ENCODE measurements at regions not wholly inside any gene's neighbourhood (a gene's known extent, or its start where the extent isn't known, plus 50 kb on each side); places are given as distances from the start of the nearest gene placed in this dataset.
A peak's percentile ranks its signal among the peaks of the same experiment; 100 is the strongest.

GRCh38 chr4:152044331-152045036 is 283.7 kb upstream of the GATB start:
- intact Hi-C loops (cut with micrococcal nuclease): no loop called here
- no peak overlapping the region for H3K4me3 Mint-ChIP-seq
- DNase-seq: no peak
- Histone ChIP-seq H3K4me1 (ENCODE audit: insufficient read depth, low read length) (no peaks in the 10 kb centered on the region), H3K36me3 (ENCODE audit: insufficient read depth, low read length) (no peaks in the 10 kb centered on the region), H3K27me3 (ENCODE audit: insufficient read depth, low read length) (no peaks in the 10 kb centered on the region), H3K27ac (ENCODE audit: low read depth, low read length) (no peak overlapping the region), H3K4me3 (ENCODE audit: low read length in 2 of 2) (no peak overlapping the region), H3K9me3 (ENCODE audit: control insufficient read depth in 1 of 2, low read length in 2 of 2) (peaks cover 0 to 3% of the 10 kb centered on the region in 2 donors)
- no peaks in the 10 kb centered on the region for H3K27me3 Mint-ChIP-seq
- no peaks in the 10 kb centered on the region for H3K36me3 Mint-ChIP-seq
- H3K9me3 Mint-ChIP-seq: peaks cover 0 to 20% (median 10%) of the 10 kb centered on the region in 8 donors
- H3K27ac Mint-ChIP-seq: no peak overlapping the region
- peaks cover 2 to 5% (median 5%) of the 10 kb centered on the region in 4 donors for H3K4me1 Mint-ChIP-seq
- CTCF ChIA-PET (ENCODE audit: partially characterized antibody): no interaction called here
- POLR2A ChIA-PET (ENCODE audit: partially characterized antibody): no interaction called here

- H3K9me3 ChIP-seq (ENCODE audit: control insufficient read depth in 1 of 2, low read length in 2 of 2): peaks cover 0 to 3% of the 10 kb centered on the region in 2 donors
- H3K27ac ChIP-seq (ENCODE audit: low read depth, low read length): no peak overlapping the region
- Mint-ChIP-seq H3K4me1 (peaks cover 2 to 5% (median 4%) of the 10 kb centered on the region in 4 donors), H3K36me3 (no peaks in the 10 kb centered on the region), H3K9me3 (peaks cover 0 to 20% (median 10%) of the 10 kb centered on the region in 8 donors), H3K4me3 (no peak overlapping the region), H3K27ac (no peak overlapping the region), H3K27me3 (no peaks in the 10 kb centered on the region)
- ChIA-PET CTCF (ENCODE audit: partially characterized antibody) (no interaction called here), POLR2A (ENCODE audit: partially characterized antibody) (no interaction called here)
- H3K4me1 ChIP-seq (ENCODE audit: insufficient read depth, low read length): no peaks in the 10 kb centered on the region
- no peak for DNase-seq
- no peaks in the 10 kb centered on the region for H3K36me3 ChIP-seq (ENCODE audit: insufficient read depth, low read length)
- H3K4me3 ChIP-seq (ENCODE audit: low read length in 2 of 2): no peak overlapping the region
- no peaks in the 10 kb centered on the region for H3K27me3 ChIP-seq (ENCODE audit: insufficient read depth, low read length)
- intact Hi-C loops (cut with micrococcal nuclease): no loop called here
These were observed 280.5 kb upstream of the GATB start for GRCh38 chr4:152041295-152041694.

- no peak overlapping the region for H3K27ac ChIP-seq (ENCODE audit: low read depth, low read length)
- no peak for DNase-seq
- no peak overlapping the region for H3K4me3 ChIP-seq (ENCODE audit: low read length in 2 of 2)
- intact Hi-C loops (cut with micrococcal nuclease): no loop called here
- no peaks in the 10 kb centered on the region for H3K36me3 ChIP-seq (ENCODE audit: insufficient read depth, low read length)
- no peak overlapping the region for H3K4me3 Mint-ChIP-seq
- H3K9me3 ChIP-seq (ENCODE audit: control insufficient read depth in 1 of 2, low read length in 2 of 2): peaks cover 0 to 3% of the 10 kb centered on the region in 2 donors
- no peaks in the 10 kb centered on the region for H3K27me3 Mint-ChIP-seq
- H3K4me1 Mint-ChIP-seq: peaks cover 0 to 4% (median under 1%) of the 10 kb centered on the region in 4 donors
- no peaks in the 10 kb centered on the region for H3K4me1 ChIP-seq (ENCODE audit: insufficient read depth, low read length)
- H3K27me3 ChIP-seq (ENCODE audit: insufficient read depth, low read length): no peaks in the 10 kb centered on the region
- H3K36me3 Mint-ChIP-seq: no peaks in the 10 kb centered on the region
- H3K9me3 Mint-ChIP-seq: peaks cover 0 to 20% (median 10%) of the 10 kb centered on the region in 8 donors
- H3K27ac Mint-ChIP-seq: peak overlapping the region in 1 of 7 donors; percentile 30
- CTCF ChIA-PET (ENCODE audit: partially characterized antibody): interaction anchor here (1.7 kb wide), 1 partner anchor 7 kb away, joined by 5 read pairs; no protein-coding TSS in a partner anchor
- POLR2A ChIA-PET (ENCODE audit: partially characterized antibody): no interaction called here
These were observed 278.9 kb upstream of the GATB start for GRCh38 chr4:152039691-152040090.

- H3K9me3 ChIP-seq (ENCODE audit: control insufficient read depth in 1 of 2, low read length in 2 of 2): peaks cover 0 to 3% of the 10 kb centered on the region in 2 donors
- H3K27ac ChIP-seq (ENCODE audit: low read depth, low read length): no peak overlapping the region
- no peak overlapping the region for H3K27ac Mint-ChIP-seq
- no peaks in the 10 kb centered on the region for H3K27me3 ChIP-seq (ENCODE audit: insufficient read depth, low read length)
- no peaks in the 10 kb centered on the region for H3K27me3 Mint-ChIP-seq
- intact Hi-C loops (cut with micrococcal nuclease): no loop called here
- no peaks in the 10 kb centered on the region for H3K4me1 ChIP-seq (ENCODE audit: insufficient read depth, low read length)
- no peaks in the 10 kb centered on the region for H3K4me1 Mint-ChIP-seq
- H3K36me3 Mint-ChIP-seq: no peaks in the 10 kb centered on the region
- no peaks in the 10 kb centered on the region for H3K36me3 ChIP-seq (ENCODE audit: insufficient read depth, low read length)
- POLR2A ChIA-PET (ENCODE audit: partially characterized antibody): interaction anchor here (0.9 kb wide), 1 partner anchor 8 kb away, joined by 4 read pairs; no protein-coding TSS in a partner anchor
- no peak overlapping the region for H3K4me3 Mint-ChIP-seq
- CTCF ChIA-PET (ENCODE audit: partially characterized antibody): interaction anchor here (1.7 kb wide), 1 partner anchor 8 kb away, joined by 5 read pairs; no protein-coding TSS in a partner anchor
- DNase-seq: no peak
- no peak overlapping the region for H3K4me3 ChIP-seq (ENCODE audit: low read length in 2 of 2)
- peaks cover 0 to 15% (median 8%) of the 10 kb centered on the region in 8 donors for H3K9me3 Mint-ChIP-seq
These were observed 278.2 kb upstream of the GATB start for GRCh38 chr4:152039023-152039481.

- no peak for DNase-seq
- Mint-ChIP-seq H3K4me3 (no peak overlapping the region), H3K27me3 (no peaks in the 10 kb centered on the region), H3K36me3 (no peaks in the 10 kb centered on the region), H3K27ac (no peak overlapping the region), H3K4me1 (no peaks in the 10 kb centered on the region), H3K9me3 (peaks cover 0 to 9% (median 5%) of the 10 kb centered on the region in 8 donors)
- intact Hi-C loops (cut with micrococcal nuclease): no loop called here
- no peaks in the 10 kb centered on the region for H3K36me3 ChIP-seq (ENCODE audit: insufficient read depth, low read length)
- CTCF ChIA-PET (ENCODE audit: partially characterized antibody): interaction anchor here (1.7 kb wide), 1 partner anchor 9 kb away, joined by 5 read pairs; no protein-coding TSS in a partner anchor
- no peaks in the 10 kb centered on the region for H3K4me1 ChIP-seq (ENCODE audit: insufficient read depth, low read length)
- no peak overlapping the region for H3K4me3 ChIP-seq (ENCODE audit: low read length in 2 of 2)
- POLR2A ChIA-PET (ENCODE audit: partially characterized antibody): interaction anchor here (0.9 kb wide), 1 partner anchor 9 kb away, joined by 4 read pairs; no protein-coding TSS in a partner anchor
- no peak overlapping the region for H3K27ac ChIP-seq (ENCODE audit: low read depth, low read length)
- H3K27me3 ChIP-seq (ENCODE audit: insufficient read depth, low read length): no peaks in the 10 kb centered on the region
- H3K9me3 ChIP-seq (ENCODE audit: control insufficient read depth in 1 of 2, low read length in 2 of 2): peaks cover 0 to 3% of the 10 kb centered on the region in 2 donors
These were observed 277.4 kb upstream of the GATB start for GRCh38 chr4:152038238-152038637.

- no peak overlapping the region for H3K4me3 ChIP-seq (ENCODE audit: low read length in 2 of 2)
- no peaks in the 10 kb centered on the region for H3K36me3 ChIP-seq (ENCODE audit: insufficient read depth, low read length)
- no peak overlapping the region for H3K27ac ChIP-seq (ENCODE audit: low read depth, low read length)
- Mint-ChIP-seq H3K27me3 (no peaks in the 10 kb centered on the region), H3K4me1 (no peaks in the 10 kb centered on the region), H3K4me3 (no peak overlapping the region), H3K27ac (peak overlapping the region in 1 of 7 donors; percentile 45), H3K9me3 (peaks cover 0 to 3% (median under 1%) of the 10 kb centered on the region in 8 donors), H3K36me3 (no peaks in the 10 kb centered on the region)
- intact Hi-C loops (cut with micrococcal nuclease): no loop called here
- no peak for DNase-seq
- ChIA-PET POLR2A (ENCODE audit: partially characterized antibody) (no interaction called here), CTCF (ENCODE audit: partially characterized antibody) (no interaction called here)
- H3K4me1 ChIP-seq (ENCODE audit: insufficient read depth, low read length): no peaks in the 10 kb centered on the region
- H3K9me3 ChIP-seq (ENCODE audit: control insufficient read depth in 1 of 2, low read length in 2 of 2): no peaks in the 10 kb centered on the region
- H3K27me3 ChIP-seq (ENCODE audit: insufficient read depth, low read length): no peaks in the 10 kb centered on the region
These were observed 276.6 kb upstream of the GATB start for GRCh38 chr4:152037435-152037834.

- POLR2A ChIA-PET (ENCODE audit: partially characterized antibody): no interaction called here
- CTCF ChIA-PET (ENCODE audit: partially characterized antibody): interaction anchor here (0.7 to 1.5 kb wide), 2 partner anchors 12 to 46 kb away, joined by 3 to 4 read pairs; no protein-coding TSS in a partner anchor
These were observed 272.8 kb upstream of the GATB start for GRCh38 chr4:152033621-152034020.

More at GRCh38 chr4:152033621-152034020, 272.8 kb upstream of the GATB start:
- DNase-seq: no peak
- Mint-ChIP-seq H3K27ac (no peak overlapping the region), H3K4me1 (peaks cover 0 to 2% (median 0%) of the 10 kb centered on the region in 4 donors), H3K9me3 (peaks cover 0 to 3% (median 0%) of the 10 kb centered on the region in 8 donors), H3K36me3 (no peaks in the 10 kb centered on the region), H3K4me3 (no peak overlapping the region), H3K27me3 (no peaks in the 10 kb centered on the region)
- H3K4me1 ChIP-seq (ENCODE audit: insufficient read depth, low read length): no peaks in the 10 kb centered on the region
- intact Hi-C loops (cut with micrococcal nuclease): no loop called here
- no peak overlapping the region for H3K4me3 ChIP-seq (ENCODE audit: low read length in 2 of 2)
- no peaks in the 10 kb centered on the region for H3K27me3 ChIP-seq (ENCODE audit: insufficient read depth, low read length)
- H3K36me3 ChIP-seq (ENCODE audit: insufficient read depth, low read length): no peaks in the 10 kb centered on the region
- H3K27ac ChIP-seq (ENCODE audit: low read depth, low read length): no peak overlapping the region
- no peaks in the 10 kb centered on the region for H3K9me3 ChIP-seq (ENCODE audit: control insufficient read depth in 1 of 2, low read length in 2 of 2)

Data from CD4-positive, alpha-beta memory T cell (primary cell).